Smooth muscle cell (in vitro differentiated cells): ENCODE measurements at regions not wholly inside any gene's neighbourhood (a gene's known extent, or its start where the extent isn't known, plus 50 kb on each side); places are given as distances from the start of the nearest gene placed in this dataset.

Experiments
- DNase-seq: peaks from one replicate; lab custom pipeline; 2025; ENCODE audit not compliant: unreplicated experiment; lab: John Stamatoyannopoulos, UW
- H2AFZ ChIP-seq: fragments of 200-600 bp; sonication (generic); 2 replicates; pipeline ENCODE4 v1.6.0; 2016; ENCODE audit warnings: antibody characterized with exemption, low read depth, mild to moderate bottlenecking
- H3F3A ChIP-seq: fragments of 200-600 bp; sonication (generic); 2 replicates; pipeline ENCODE4 v1.6.0; 2017; ENCODE audit warnings: antibody characterized with exemption, low read depth
- H3K27ac ChIP-seq: fragments of 200-600 bp; sonication (generic); 2 replicates; pipeline ENCODE4 v1.5.1; 2016; ENCODE audit warnings: low read depth, mild to moderate bottlenecking
- H3K27me3 ChIP-seq: fragments of 200-600 bp; sonication (generic); 2 replicates; pipeline ENCODE4 v1.6.1; 2016; ENCODE audit warnings: low read depth, mild to moderate bottlenecking
- H3K36me3 ChIP-seq: fragments of 200-600 bp; sonication (generic); 2 replicates; pipeline ENCODE4 v1.5.1; 2016; ENCODE audit warnings: low read depth
- H3K4me1 ChIP-seq: fragments of 200-600 bp; sonication (generic); 2 replicates; pipeline ENCODE4 v1.5.1; 2016; ENCODE audit warnings: low read depth
- H3K4me2 ChIP-seq: fragments of 200-600 bp; sonication (generic); 2 replicates; pipeline ENCODE4 v1.6.0; 2016; ENCODE audit warnings: mild to moderate bottlenecking
- H3K4me3 ChIP-seq: fragments of 200-600 bp; sonication (generic); 2 replicates; pipeline ENCODE4 v1.5.1; 2016; ENCODE audit warnings: mild to moderate bottlenecking
- H3K79me2 ChIP-seq: fragments of 200-600 bp; sonication (generic); 2 replicates; pipeline ENCODE4 v1.6.0; 2016; ENCODE audit warnings: low read depth, mild to moderate bottlenecking
- H3K9ac ChIP-seq: fragments of 200-600 bp; sonication (generic); 2 replicates; pipeline ENCODE4 v1.6.0; 2016; ENCODE audit warnings: low read depth
- H3K9me3 ChIP-seq: fragments of 200-600 bp; sonication (generic); replicated peaks from 2 replicates; pipeline ENCODE4 v1.5.1; 2016; ENCODE audit warnings: low read depth
- H4K20me1 ChIP-seq: fragments of 200-600 bp; sonication (generic); 2 replicates; pipeline ENCODE4 v1.6.0; 2016; ENCODE audit warnings: low read depth
- WGBS: methylation state at CpG from one replicate; pipeline ENCODE4 v1.1.7; 2016; ENCODE audit warnings: low lambda C conversion rate; 5-methylcytosine and 5-hydroxymethylcytosine counted together
- TF ChIP-seq, protein P1 (sequence below): fragments of 200-600 bp; sonication (generic); IDR thresholded peaks from 2 replicates; pipeline ENCODE4 v1.5.1; 2017; ENCODE audit warnings: borderline replicate concordance, mild to moderate bottlenecking, antibody characterized with exemption; ENCODE audit not compliant: insufficient read depth, poor library complexity, severe bottlenecking

DNA sequence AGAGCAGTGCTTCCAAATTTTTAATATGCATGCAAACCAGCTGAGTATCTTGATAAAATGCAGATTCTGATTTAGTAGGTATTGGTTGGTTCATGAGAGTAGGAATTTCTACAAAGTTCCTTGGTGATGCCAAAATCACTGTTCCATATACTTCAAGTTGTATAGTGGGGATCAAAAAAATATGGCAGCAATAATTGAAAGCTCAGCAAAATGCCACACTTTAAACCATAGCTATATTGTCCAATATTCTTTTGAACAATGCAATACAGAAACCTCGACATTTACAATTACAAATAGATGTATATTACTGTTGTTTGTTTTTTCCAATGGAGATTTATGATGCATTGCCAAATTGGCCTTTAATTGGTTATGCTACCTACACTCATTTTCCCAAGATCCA, 55.7 kb upstream of the NCAM2 start:
- Histone ChIP-seq H3K4me3 (no peak overlapping the region), H3K9ac (no peak overlapping the region), H3K9me3 (no peaks in the 10 kb centered on the region), H3K4me1 (no peaks in the 10 kb centered on the region), H3K36me3 (no peaks in the 10 kb centered on the region), H2AFZ (no peak overlapping the region), H3K4me2 (no peak overlapping the region), H3F3A (no peaks in the 10 kb centered on the region), H3K27me3 (no peaks in the 10 kb centered on the region), H3K27ac (no peak overlapping the region), H3K79me2 (no peaks in the 10 kb centered on the region), H4K20me1 (no peaks in the 10 kb centered on the region)
- DNase-seq, result no peak
- 79% methylated on average over 1 of the region's 1 CpG for WGBS
- TF ChIP-seq, protein P1, sequence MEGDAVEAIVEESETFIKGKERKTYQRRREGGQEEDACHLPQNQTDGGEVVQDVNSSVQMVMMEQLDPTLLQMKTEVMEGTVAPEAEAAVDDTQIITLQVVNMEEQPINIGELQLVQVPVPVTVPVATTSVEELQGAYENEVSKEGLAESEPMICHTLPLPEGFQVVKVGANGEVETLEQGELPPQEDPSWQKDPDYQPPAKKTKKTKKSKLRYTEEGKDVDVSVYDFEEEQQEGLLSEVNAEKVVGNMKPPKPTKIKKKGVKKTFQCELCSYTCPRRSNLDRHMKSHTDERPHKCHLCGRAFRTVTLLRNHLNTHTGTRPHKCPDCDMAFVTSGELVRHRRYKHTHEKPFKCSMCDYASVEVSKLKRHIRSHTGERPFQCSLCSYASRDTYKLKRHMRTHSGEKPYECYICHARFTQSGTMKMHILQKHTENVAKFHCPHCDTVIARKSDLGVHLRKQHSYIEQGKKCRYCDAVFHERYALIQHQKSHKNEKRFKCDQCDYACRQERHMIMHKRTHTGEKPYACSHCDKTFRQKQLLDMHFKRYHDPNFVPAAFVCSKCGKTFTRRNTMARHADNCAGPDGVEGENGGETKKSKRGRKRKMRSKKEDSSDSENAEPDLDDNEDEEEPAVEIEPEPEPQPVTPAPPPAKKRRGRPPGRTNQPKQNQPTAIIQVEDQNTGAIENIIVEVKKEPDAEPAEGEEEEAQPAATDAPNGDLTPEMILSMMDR, result no peak

DNA sequence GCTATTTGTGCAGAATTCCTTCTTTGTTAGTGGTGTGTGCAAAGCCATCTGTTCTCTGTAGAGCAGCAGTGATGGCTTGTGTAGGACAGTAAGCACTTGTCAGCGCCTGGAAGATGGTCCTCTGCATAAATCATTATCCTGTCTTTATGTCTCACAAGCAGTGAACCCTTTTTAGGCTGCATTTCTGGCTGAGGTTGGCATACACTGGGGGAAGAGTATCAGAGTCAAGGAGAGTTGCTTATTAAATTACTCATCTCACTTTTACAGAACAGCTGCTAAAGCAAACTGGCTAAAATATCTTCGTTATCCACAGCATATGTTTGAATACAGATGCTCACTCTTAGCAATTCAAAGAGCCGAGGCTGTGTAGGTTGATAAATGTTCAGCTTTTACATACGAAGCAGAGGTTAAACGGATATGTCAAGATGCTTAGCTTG, 54.6 kb upstream of the NCAM2 start:
- H3K4me2 ChIP-seq, result no peak overlapping the region
- H2AFZ ChIP-seq, result no peak overlapping the region
- no peak overlapping the region for H3K27ac ChIP-seq
- no peaks in the 10 kb centered on the region for H3K9me3 ChIP-seq
- DNase-seq, result no peak
- WGBS, result 87% methylated on average over 5 of the region's 5 CpGs
- TF ChIP-seq, protein P1, result no peak
- no peaks in the 10 kb centered on the region for H3K27me3 ChIP-seq
- no peak overlapping the region for H3K9ac ChIP-seq
- no peaks in the 10 kb centered on the region for H4K20me1 ChIP-seq
- no peaks in the 10 kb centered on the region for H3K4me1 ChIP-seq
- H3K4me3 ChIP-seq, result no peak overlapping the region
- H3F3A ChIP-seq, result no peaks in the 10 kb centered on the region
- no peaks in the 10 kb centered on the region for H3K79me2 ChIP-seq
- no peaks in the 10 kb centered on the region for H3K36me3 ChIP-seq

DNA sequence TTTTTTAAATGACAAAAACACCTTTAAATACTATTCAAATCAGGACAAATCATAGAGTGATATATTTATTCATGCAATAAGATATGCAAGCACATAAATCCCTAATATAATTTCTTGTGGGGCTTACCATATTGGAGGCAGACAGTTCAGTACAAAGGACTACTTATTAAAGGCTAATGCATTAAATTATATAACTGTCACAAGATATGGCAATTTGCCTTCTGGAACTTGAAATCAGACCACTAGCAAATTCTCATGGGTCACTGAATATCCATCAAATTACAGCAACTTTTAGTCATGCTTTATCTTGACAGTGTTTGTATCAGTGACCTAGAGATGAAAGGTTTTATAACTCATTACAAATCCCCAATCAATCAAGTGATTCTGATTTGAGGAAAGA, 54.1 kb upstream of the NCAM2 start:
- H3F3A ChIP-seq, result no peaks in the 10 kb centered on the region
- H3K36me3 ChIP-seq, result no peaks in the 10 kb centered on the region
- H3K4me2 ChIP-seq, result no peak overlapping the region
- H3K27me3 ChIP-seq, result no peaks in the 10 kb centered on the region
- no peaks in the 10 kb centered on the region for H4K20me1 ChIP-seq
- no peaks in the 10 kb centered on the region for H3K4me1 ChIP-seq
- H3K27ac ChIP-seq, result no peak overlapping the region
- H3K79me2 ChIP-seq, result no peaks in the 10 kb centered on the region
- H3K9me3 ChIP-seq, result no peaks in the 10 kb centered on the region
- DNase-seq, result no peak
- H3K4me3 ChIP-seq, result no peak overlapping the region
- TF ChIP-seq, protein P1, result no peak
- no peak overlapping the region for H3K9ac ChIP-seq
- no peak overlapping the region for H2AFZ ChIP-seq

DNA sequence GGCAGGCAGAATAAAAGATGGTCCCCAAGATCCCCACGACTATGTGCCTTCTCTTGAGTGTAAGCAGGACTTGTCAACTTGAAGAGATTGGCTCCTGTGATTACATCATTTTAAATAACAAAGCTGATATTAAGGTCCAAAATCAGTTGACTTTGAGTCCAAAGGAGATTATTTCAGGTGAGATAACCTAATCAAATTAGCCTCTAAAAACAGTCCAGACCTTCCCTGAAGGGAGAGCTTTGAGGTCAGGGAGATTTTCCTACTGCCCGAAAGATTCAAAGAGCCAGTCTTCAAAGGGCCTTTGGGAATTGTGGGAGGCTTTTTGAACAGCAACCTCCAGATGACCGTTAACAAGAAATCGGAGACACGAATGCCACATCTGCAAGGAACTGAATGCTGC, 51.5 kb upstream of the NCAM2 start:
- DNase-seq, result no peak
- H3K36me3 ChIP-seq, result no peaks in the 10 kb centered on the region
- H3K9ac ChIP-seq, result no peak overlapping the region
- WGBS, result 74% methylated on average over 5 of the region's 5 CpGs
- H2AFZ ChIP-seq, result no peak overlapping the region
- H4K20me1 ChIP-seq, result no peaks in the 10 kb centered on the region
- no peaks in the 10 kb centered on the region for H3K4me1 ChIP-seq
- no peaks in the 10 kb centered on the region for H3K27me3 ChIP-seq
- TF ChIP-seq, protein P1, result no peak
- no peaks in the 10 kb centered on the region for H3K9me3 ChIP-seq
- H3K79me2 ChIP-seq, result no peaks in the 10 kb centered on the region
- H3K4me2 ChIP-seq, result no peak overlapping the region
- H3K4me3 ChIP-seq, result no peak overlapping the region
- H3F3A ChIP-seq, result no peaks in the 10 kb centered on the region
- no peak overlapping the region for H3K27ac ChIP-seq
